SU-DHL-6 (cell line): ENCODE measurements at regions not wholly inside any gene's neighbourhood (a gene's known extent, or its start where the extent isn't known, plus 50 kb on each side); places are given as distances from the start of the nearest gene placed in this dataset.

Experiments used
- H2AFZ ChIP-seq: fragments of 200-600 bp; sonication (generic); 2 replicates; pipeline ENCODE4 v1.6.1; 2014; ENCODE audit warnings: low read depth, mild to moderate bottlenecking, moderate library complexity, mixed read lengths, antibody characterized with exemption, low read length; ENCODE audit not compliant: severe bottlenecking
- H3F3A ChIP-seq: fragments of 200-600 bp; shearing (Covaris generic); 2 replicates; pipeline ENCODE4 v1.6.0; 2016; ENCODE audit warnings: antibody characterized with exemption, mild to moderate bottlenecking; ENCODE audit not compliant: insufficient read depth
- H3K27ac ChIP-seq: fragments of 200-600 bp; sonication (generic); 2 replicates; pipeline ENCODE4 v1.5.1; 2016; ENCODE audit warnings: low read depth, mild to moderate bottlenecking, low read length, moderate library complexity, mixed read lengths
- H3K27me3 ChIP-seq: fragments of 200-600 bp; sonication (generic), shearing (Covaris generic); 2 replicates; pipeline ENCODE4 v1.6.0; 2014; ENCODE audit warnings: mild to moderate bottlenecking, low read length
- H3K36me3 ChIP-seq: fragments of 200-600 bp; sonication (generic); 2 replicates; pipeline ENCODE4 v1.6.1; 2014; ENCODE audit warnings: mild to moderate bottlenecking, low read length, mixed read lengths
- H3K4me2 ChIP-seq: fragments of 300-600, 200-600 bp; shearing (Covaris generic), sonication (generic); 2 replicates; pipeline ENCODE4 v1.6.0; 2014; ENCODE audit warnings: low read length, low read depth, mild to moderate bottlenecking; ENCODE audit not compliant: poor library complexity, severe bottlenecking
- H3K4me3 ChIP-seq: fragments of 200-600 bp; sonication (generic); 2 replicates; pipeline ENCODE4 v1.5.1; 2014; ENCODE audit warnings: antibody characterized with exemption, low read length, mild to moderate bottlenecking, mixed read lengths; ENCODE audit not compliant: insufficient read depth, poor library complexity, severe bottlenecking
- H3K79me2 ChIP-seq: fragments of 200-600 bp; sonication (generic); 2 replicates; pipeline ENCODE4 v1.6.1; 2014; ENCODE audit warnings: mild to moderate bottlenecking, low read length, moderate library complexity; ENCODE audit not compliant: insufficient read depth
- H3K9ac ChIP-seq: fragments of 200-600 bp; sonication (generic); 2 replicates; pipeline ENCODE4 v1.7.0; 2014; ENCODE audit warnings: mild to moderate bottlenecking, low read length
- H3K9me2 ChIP-seq: fragments of 200-600 bp; sonication (generic); replicated peaks from 2 replicates; pipeline ENCODE4 v1.6.1; 2014; ENCODE audit warnings: low read length; ENCODE audit not compliant: insufficient read depth
- H3K9me3 ChIP-seq: fragments of 200-600 bp; sonication (generic); 2 replicates; pipeline ENCODE4 v1.6.1; 2014; ENCODE audit warnings: low read length, mixed read lengths; ENCODE audit not compliant: insufficient read depth
- H4K20me1 ChIP-seq: fragments of 200-600 bp; sonication (generic); 2 replicates; pipeline ENCODE4 v1.6.1; 2014; ENCODE audit warnings: low read depth, mild to moderate bottlenecking, antibody characterized with exemption, low read length, moderate library complexity, mixed read lengths
- CTCF ChIP-seq: fragments of 200-600 bp; sonication (generic); IDR thresholded peaks from one replicate; pipeline ENCODE4 v1.5.1; 2017; ENCODE audit warnings: antibody characterized with exemption, mild to moderate bottlenecking, low read length, moderate library complexity; ENCODE audit not compliant: insufficient read depth, poor library complexity, severe bottlenecking
- EZH2phosphoT487 ChIP-seq: fragments of 200-600 bp; sonication (generic), shearing (Covaris generic); conservative IDR thresholded peaks from 2 replicates; pipeline ENCODE4 v1.6.1; 2018; ENCODE audit warnings: mild to moderate bottlenecking, antibody characterized with exemption, low read length, moderate library complexity, mixed read lengths

- H3K9ac ChIP-seq, result no peak overlapping the region
- TF ChIP-seq EZH2phosphoT487, result no peak
- no peak for TF ChIP-seq CTCF
- H3K4me2 ChIP-seq, result no peak overlapping the region
- no peak overlapping the region for H3K27ac ChIP-seq
- no peak overlapping the region for H3K4me3 ChIP-seq
- H3K79me2 ChIP-seq, result no peaks in the 10 kb centered on the region
- no peak overlapping the region for H2AFZ ChIP-seq
- no peaks in the 10 kb centered on the region for H3K36me3 ChIP-seq
- no peaks in the 10 kb centered on the region for H3K9me2 ChIP-seq
- H3K27me3 ChIP-seq, result no peaks in the 10 kb centered on the region
- no peaks in the 10 kb centered on the region for H3F3A ChIP-seq
- no peaks in the 10 kb centered on the region for H4K20me1 ChIP-seq
- no peaks in the 10 kb centered on the region for H3K9me3 ChIP-seq
These were observed 75.5 kb downstream of the SLC4A3 start for GRCh38 chr2:219702796-219703545.

GRCh38 chr2:219704878-219705277 is 77.4 kb downstream of the SLC4A3 start:
- Histone ChIP-seq H3K9ac (no peak overlapping the region), H2AFZ (no peak overlapping the region), H3K9me2 (no peaks in the 10 kb centered on the region), H3K36me3 (no peaks in the 10 kb centered on the region), H3K9me3 (no peaks in the 10 kb centered on the region), H3K79me2 (no peaks in the 10 kb centered on the region), H3K4me2 (no peak overlapping the region), H4K20me1 (no peaks in the 10 kb centered on the region), H3K27ac (no peak overlapping the region), H3F3A (no peaks in the 10 kb centered on the region), H3K27me3 (no peaks in the 10 kb centered on the region), H3K4me3 (no peak overlapping the region)
- no peak for TF ChIP-seq EZH2phosphoT487
- no peak for TF ChIP-seq CTCF

GRCh38 chr2:219706823-219707281 is 79.4 kb downstream of the SLC4A3 start:
- TF ChIP-seq EZH2phosphoT487 (no peak), CTCF (no peak)

More at GRCh38 chr2:219706823-219707281, 79.4 kb downstream of the SLC4A3 start:
- H3K27ac ChIP-seq, result no peak overlapping the region
- no peaks in the 10 kb centered on the region for H4K20me1 ChIP-seq
- no peak overlapping the region for H3K4me3 ChIP-seq
- no peak overlapping the region for H2AFZ ChIP-seq
- no peaks in the 10 kb centered on the region for H3K27me3 ChIP-seq
- no peaks in the 10 kb centered on the region for H3K36me3 ChIP-seq
- H3K79me2 ChIP-seq, result no peaks in the 10 kb centered on the region
- H3K9ac ChIP-seq, result no peak overlapping the region
- H3K4me2 ChIP-seq, result no peak overlapping the region
- H3K9me3 ChIP-seq, result no peaks in the 10 kb centered on the region
- H3K9me2 ChIP-seq, result no peaks in the 10 kb centered on the region
- no peaks in the 10 kb centered on the region for H3F3A ChIP-seq
